ENCODE measurements at regions not wholly inside any gene's neighbourhood (a gene's known extent, or its start where the extent isn't known, plus 50 kb on each side); places are given as distances from the start of the nearest gene placed in this dataset.
"Not testable (repeated sequence)": the region's sequence is repeated elsewhere in the genome, so short reads cannot be mapped to it uniquely, and the experiment has no call there.

GRCh38 chr10:23870651-23871610, 338.0 kb upstream of the KIAA1217 start:
- no peak for DNase-seq (ENCODE audit: low spot score)

- DNase-seq (ENCODE audit: low spot score), result no peak
These were observed 336.6 kb upstream of the KIAA1217 start for GRCh38 chr10:23872290-23872689.

GRCh38 chr10:23877791-23878320, 331.1 kb upstream of the KIAA1217 start:
- no peak for DNase-seq (ENCODE audit: low spot score)

GRCh38 chr10:23884670-23885069, 324.3 kb upstream of the KIAA1217 start:
- DNase-seq (ENCODE audit: low spot score), result no peak

GRCh38 chr10:23885853-23886252, 323.1 kb upstream of the KIAA1217 start:
- DNase-seq (ENCODE audit: low spot score), result no peak

GRCh38 chr10:23886355-23886754, 322.6 kb upstream of the KIAA1217 start:
- no peak for DNase-seq (ENCODE audit: low spot score)

- DNase-seq (ENCODE audit: low spot score), result no peak
These were observed 317.6 kb upstream of the KIAA1217 start for GRCh38 chr10:23891301-23891700.

- DNase-seq (ENCODE audit: low spot score), result no peak
These were observed 316.6 kb upstream of the KIAA1217 start for GRCh38 chr10:23892296-23892695.

- no peak for DNase-seq (ENCODE audit: low spot score)
These were observed 311.7 kb upstream of the KIAA1217 start for GRCh38 chr10:23897267-23897666.

- DNase-seq (ENCODE audit: low spot score), result no peak
These were observed 311.1 kb upstream of the KIAA1217 start for GRCh38 chr10:23897861-23898260.

GRCh38 chr10:23899166-23899565, 309.8 kb upstream of the KIAA1217 start:
- no peak for DNase-seq (ENCODE audit: low spot score)

- DNase-seq (ENCODE audit: low spot score), result no peak
These were observed 298.6 kb upstream of the KIAA1217 start for GRCh38 chr10:23910291-23910690.

GRCh38 chr10:23912884-23913404, 296.0 kb upstream of the KIAA1217 start:
- DNase-seq (ENCODE audit: low spot score), result no peak

GRCh38 chr10:23914641-23915040, 294.3 kb upstream of the KIAA1217 start:
- no peak for DNase-seq (ENCODE audit: low spot score)

GRCh38 chr10:23917251-23917840, 291.6 kb upstream of the KIAA1217 start:
- no peak for DNase-seq (ENCODE audit: low spot score)

- no peak for DNase-seq (ENCODE audit: low spot score)
These were observed 290.7 kb upstream of the KIAA1217 start for GRCh38 chr10:23918090-23918723.

GRCh38 chr10:23918839-23919238, 290.1 kb upstream of the KIAA1217 start:
- no peak for DNase-seq (ENCODE audit: low spot score)

- no peak for DNase-seq (ENCODE audit: low spot score)
These were observed 281.2 kb upstream of the KIAA1217 start for GRCh38 chr10:23927576-23928325.

- not testable (repeated sequence) for DNase-seq (ENCODE audit: low spot score)
These were observed 274.9 kb upstream of the KIAA1217 start for GRCh38 chr10:23934023-23934422.

- DNase-seq (ENCODE audit: low spot score), result no peak
These were observed 263.1 kb upstream of the KIAA1217 start for GRCh38 chr10:23945845-23946244.

- no peak for DNase-seq (ENCODE audit: low spot score)
These were observed 257.1 kb upstream of the KIAA1217 start for GRCh38 chr10:23951841-23952240.
